Right renal cortex interstitium (tissue), 3 donors: ENCODE measurements at regions not wholly inside any gene's neighbourhood (a gene's known extent, or its start where the extent isn't known, plus 50 kb on each side); places are given as distances from the start of the nearest gene placed in this dataset.

Source experiments
- DNase-seq, 3 donors: peaks; one replicate each; pipeline ENCODE4 v3.0.0-alpha.2; 2013; ENCODE audit warnings: low read depth in 3 of 3, low spot score in 2 of 3

DNA sequence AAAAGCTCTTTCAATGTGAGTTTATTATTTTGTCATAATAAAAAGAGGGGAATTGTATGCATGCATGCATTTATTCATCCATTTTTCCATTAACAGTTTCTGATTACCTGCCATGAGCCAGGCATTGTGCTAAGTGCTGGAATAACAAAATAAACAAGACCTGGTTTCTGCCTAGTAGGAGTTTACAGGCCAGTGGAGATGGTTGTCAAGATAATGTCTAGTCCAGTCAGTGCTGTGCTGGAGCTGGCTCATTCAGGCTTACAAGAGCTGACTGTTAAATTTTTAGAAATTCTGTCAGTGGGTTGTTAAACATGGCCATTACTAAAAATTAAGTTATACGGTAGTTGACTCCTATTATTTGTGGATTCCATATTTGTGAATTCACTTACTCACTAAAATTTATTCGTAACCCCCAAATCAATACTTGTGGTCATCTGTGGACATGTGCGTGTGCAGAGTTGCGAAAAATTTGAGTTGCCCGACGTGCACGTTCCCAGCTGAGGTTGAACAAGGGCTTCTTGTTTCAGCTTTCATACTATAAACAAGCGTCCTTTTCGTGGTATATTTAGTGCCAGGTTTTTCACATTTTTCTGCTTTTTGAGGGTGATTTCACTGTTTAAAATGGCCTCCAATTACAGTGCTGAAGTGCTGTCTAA is 172.3 kb upstream of the RPS6KA3 start:
- DNase-seq = no peak

DNA sequence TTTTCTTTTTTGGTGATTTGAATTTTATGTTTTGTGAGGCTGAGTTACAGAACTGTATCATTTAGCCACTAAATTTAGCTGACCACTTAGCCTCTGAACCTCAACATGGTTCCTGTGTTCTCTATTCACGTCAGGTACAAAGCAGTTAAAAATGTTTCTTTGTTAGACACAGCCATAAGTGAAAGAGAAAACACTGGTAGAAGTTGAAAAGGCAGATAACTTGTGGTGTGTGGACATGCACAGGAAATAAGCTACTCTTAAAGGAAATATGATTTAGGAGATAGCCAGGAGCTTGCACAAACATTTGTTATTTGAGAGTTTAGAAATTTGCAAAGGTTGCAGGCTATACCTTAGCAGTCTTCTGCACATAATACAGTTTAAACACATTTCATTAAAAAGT is 171.0 kb upstream of the RPS6KA3 start:
- DNase-seq = no peak

DNA sequence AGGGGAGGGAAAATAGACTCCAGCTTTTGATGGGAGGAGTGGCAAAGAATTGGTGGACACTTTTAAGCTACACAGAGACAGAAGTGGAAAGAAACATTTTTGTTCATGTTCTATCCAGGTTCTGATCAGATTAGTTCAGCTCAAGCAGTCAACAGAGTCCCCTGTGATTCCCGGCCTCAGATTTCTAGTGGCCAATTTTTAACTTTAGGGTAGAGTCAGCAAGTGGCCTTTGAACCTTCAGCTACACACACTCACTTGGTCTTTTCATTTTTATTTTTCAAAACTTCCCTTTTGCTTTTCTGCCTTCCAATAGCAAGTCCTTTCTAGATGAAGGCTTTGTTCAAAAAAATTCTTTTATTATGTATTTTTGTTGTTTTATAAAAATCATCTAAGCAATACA is 169.2 kb upstream of the RPS6KA3 start:
- no peak for DNase-seq

DNA sequence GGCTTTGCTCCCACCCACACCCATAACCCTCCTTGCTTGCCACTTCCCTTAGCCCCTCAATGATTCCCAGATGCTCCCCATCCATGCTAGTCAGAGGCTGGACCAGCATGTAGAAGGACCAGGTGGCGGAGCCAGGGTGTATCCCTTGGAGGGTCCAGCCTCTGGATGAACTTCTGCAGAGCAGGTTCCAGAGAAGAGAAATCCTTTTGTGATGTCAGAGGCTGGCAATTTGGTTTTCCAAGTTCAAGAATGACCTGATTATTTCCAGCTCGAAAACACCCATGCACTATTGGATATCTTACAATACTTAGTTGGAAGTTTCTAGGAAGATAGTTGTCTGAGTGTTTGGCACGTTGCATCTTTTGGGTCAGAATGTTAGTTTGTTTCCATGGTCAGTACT is 168.3 kb upstream of the RPS6KA3 start:
- no peak for DNase-seq

DNA sequence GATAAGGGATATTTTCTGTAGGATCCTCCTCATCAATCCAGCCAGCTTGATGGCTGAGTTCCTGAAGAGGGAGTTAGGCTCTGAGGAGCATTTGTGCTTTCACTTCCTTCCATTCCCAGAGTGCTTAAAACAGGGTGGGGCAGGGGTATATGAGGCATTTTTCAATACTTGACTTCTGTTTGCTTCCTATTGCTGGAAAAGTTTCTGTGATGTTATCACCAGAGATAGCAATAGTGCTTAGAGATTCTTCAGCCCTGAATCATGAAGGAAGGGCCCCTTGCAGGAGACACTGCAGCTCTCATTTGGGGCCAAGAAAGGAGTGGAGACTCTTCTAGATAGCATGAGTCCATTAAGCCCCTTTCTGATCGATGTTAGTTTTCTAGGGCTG is 166.7 kb upstream of the RPS6KA3 start:
- DNase-seq = no peak

DNA sequence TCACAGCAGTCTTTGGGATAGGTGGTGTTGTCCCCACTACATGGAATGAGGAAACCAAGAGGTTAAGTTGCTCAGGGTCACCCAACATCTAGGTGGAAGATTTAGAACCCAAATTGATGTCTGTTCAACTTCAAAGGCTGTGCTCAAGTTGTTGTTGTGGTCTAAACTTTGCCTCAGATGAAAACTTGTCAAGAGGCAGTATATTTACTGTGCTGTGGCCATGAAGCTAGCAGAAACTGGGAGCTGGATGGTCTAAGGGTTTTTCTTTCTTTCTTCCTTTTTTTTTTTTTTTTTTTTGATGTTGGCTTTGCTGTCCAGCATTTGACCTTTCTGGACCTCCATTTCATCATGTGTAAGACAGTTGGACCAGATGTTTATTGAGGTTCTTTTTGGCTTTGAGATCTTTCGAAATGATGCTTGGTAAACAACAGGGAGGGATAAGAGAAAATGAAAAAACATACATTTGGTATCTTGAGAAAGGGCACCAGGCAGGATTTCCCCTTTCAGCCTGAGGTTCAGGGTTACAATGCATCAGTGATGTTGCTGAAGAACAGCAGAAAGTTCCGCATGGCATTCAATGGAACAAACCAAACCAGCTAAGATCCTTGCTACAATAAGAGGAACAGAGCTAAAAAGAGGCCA is 166.2 kb upstream of the RPS6KA3 start:
- no peak for DNase-seq

DNA sequence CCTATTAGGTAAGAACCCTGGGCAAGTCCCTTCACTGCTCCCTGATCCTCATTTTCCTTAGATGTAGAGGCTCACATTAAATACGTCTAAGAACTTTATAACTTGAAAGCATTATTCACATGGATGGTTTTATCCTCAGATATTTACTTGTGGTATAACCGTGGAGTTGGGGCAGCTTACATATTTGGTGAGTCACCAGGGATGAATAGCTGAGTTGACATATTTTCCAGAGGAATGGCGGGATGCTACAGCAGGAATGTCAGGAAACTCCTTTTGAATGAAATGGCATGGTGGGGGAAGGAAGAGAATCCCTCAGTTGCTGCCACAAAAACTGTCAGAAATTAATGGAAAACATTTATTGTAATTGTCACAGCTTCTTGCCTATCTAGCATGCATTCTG is 165.3 kb upstream of the RPS6KA3 start:
- DNase-seq = no peak

GRCh38 chrX:20431486-20431885 is 164.8 kb upstream of the RPS6KA3 start:
- no peak for DNase-seq

GRCh38 chrX:20427173-20427770 is 160.6 kb upstream of the RPS6KA3 start:
- no peak for DNase-seq

DNA sequence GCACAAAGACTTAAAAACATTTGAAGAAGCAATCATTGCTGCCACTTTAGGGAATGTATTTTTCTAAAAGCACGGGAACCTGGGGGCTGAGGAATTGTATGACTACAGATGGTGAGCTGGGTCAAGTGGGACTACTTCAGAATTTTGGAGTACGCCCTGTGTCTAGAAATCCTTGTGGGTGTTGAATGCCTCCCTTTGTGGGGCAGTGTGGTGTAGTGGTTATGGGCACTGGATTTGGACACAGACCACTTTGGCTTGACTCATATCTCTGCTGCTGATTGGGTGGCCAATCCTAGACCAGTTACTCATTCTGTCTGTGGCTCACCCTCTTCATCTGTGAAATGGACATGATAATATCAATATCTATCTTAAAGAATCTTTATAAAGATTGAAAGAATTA is 155.0 kb upstream of the RPS6KA3 start:
- DNase-seq = no peak

DNA sequence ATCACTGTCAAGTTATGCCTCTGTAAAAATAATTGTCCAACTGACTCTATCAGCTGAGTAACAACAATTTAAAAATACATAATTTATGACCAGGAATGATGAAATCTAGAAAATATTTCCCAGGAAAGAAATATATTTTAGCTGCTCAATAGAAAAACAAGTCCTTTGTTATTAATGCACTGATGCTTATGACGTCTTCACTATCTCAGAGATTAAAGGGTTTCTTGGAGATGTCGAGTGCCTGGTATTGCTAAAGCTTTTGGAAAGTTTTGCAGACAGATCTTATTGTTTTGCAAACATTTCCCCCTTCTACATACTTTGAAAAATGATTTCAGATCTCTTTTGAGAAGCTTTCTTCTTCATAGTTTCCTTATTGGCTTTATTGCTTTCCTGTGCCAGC is 154.6 kb upstream of the RPS6KA3 start:
- DNase-seq = no peak

DNA sequence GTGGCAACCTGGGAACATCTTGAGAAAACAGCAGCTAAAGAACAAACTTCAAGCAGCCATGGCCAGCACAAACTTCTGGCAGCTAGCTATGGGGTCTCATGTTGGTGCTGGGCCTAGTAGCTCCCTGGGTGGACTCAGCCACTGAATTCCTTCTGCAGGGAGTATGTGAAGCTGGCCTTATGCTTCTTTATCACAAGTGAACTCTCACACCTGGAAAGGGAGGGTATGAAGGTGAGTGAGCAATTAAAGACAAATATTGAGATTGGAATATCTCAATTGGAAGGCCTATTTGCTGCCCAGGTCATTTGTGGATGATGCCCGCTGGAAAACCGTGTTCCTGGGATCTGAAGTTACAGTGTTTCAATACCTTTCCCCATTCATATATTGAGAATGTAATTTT is 153.3 kb upstream of the RPS6KA3 start:
- no peak for DNase-seq

DNA sequence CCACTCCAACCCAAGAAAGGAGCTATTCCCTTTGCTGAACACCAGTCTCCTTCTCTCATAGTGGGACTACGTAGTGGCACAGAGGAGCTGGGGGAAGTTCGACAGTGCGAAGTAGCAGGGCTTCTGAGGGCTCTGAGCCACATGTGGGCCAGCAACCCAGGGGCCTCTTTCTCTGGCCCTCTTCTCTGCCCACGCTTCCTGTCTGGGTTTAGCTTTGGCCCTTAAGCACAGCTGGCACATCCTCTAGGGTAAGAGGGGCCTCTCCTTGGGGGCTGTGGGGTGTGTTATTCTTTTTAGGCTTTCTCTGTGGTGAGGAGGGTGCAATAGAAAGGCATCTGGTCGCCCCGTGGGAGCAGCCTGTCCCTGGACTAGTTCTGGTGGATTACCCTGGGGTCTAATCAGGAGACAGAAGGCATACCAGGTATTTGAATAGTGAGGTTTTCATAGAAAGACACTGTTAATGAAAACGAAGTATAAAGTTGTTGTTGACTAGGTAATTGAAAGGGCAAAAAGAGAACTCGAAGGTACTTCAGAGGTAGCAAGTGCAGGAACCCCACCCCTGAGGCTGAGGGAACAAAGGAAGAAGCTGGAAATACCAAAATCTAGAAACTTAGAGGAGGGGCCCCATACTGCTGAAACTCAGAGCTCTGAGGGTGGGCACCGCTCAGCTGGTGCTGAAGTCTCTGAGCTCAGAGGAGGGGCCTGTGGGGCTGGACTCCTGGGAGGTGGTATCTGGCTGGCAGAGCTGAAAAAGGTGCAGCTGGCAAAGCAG is 151.9 kb upstream of the RPS6KA3 start:
- no peak for DNase-seq

DNA sequence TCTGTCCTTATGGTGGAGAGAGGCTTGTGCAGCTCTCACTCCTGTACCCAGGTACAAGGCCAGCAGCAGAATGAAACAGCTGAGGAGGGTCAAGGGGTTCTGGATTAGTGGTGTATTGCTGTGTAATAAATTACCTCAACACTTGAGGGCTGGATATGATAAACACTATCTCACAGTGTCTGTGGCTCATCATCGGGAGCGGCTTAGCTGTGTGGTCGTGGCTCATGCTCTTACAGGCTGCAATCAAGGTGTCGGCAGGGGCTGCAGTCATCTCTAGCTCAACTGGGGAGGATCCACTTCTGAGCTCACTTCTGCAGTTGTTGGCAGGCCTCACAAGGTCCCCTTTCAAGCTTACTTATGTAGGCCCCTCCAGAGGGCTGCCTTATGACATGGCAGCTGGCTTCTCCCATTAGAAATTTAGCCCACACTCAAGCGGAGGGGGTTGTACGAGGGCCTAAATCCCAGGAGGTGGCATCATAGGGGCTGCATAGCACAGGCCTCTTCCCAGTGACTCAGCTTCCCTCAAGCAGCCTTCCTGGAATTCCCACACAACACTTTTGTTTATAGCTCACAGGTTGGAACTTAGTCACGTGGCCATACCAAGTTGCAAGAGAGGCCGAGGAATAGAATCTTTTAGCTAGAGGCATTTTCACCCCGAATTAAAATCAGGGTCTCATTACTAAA is 148.2 kb upstream of the RPS6KA3 start:
- no peak for DNase-seq

DNA sequence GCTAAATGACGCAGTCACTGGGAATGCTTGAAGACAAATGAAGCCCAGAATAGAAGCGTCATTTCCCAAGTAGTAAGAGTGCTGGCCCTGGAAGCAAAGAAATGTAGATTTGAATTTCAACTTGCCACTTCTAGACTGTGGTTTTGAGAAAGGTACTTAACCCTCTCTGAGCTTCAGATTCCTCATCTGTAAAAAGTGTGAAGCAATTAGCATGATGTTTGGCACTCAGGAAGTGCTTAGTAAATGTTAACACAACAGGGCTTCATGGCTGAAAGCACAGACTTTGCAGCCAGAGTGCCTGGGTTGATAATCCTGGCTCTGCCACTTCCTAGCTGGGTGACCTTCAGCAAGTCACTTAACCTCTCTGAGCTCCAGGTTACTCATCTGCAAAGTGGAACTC is 147.4 kb upstream of the RPS6KA3 start:
- DNase-seq = no peak

DNA sequence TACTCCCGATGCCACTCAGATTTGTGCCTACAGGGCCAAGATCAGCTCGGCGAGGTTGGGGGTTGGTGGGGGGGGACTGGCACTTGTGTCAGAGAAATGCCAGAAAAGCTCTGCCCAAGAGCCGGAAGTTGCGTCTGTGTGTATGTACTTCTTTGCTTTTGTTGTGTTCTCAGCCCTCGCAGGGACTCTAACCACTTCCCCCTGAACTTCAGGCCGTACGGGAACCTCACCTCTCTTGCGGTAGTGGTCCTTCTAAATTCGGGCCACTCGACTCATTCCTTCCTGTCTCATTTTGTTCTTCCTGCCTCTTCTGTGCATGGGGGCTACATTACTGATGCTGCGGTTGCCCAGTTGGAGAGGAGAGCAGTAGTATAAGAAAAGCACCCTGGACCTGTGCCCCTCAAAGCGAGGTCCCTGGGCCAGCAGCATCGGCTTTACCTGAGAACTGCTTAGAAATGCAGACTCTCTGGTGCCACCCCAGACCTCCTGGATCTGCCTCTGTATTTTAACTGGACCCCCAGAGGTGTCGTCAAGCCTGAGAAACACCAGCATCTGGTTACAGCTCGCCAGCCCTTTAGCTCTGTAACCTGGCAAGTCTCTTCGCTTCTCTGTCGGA is 146.3 kb upstream of the RPS6KA3 start:
- DNase-seq = no peak

- DNase-seq = no peak
Measured at GRCh38 chrX:20410540-20410939, 143.8 kb upstream of the RPS6KA3 start.

DNA sequence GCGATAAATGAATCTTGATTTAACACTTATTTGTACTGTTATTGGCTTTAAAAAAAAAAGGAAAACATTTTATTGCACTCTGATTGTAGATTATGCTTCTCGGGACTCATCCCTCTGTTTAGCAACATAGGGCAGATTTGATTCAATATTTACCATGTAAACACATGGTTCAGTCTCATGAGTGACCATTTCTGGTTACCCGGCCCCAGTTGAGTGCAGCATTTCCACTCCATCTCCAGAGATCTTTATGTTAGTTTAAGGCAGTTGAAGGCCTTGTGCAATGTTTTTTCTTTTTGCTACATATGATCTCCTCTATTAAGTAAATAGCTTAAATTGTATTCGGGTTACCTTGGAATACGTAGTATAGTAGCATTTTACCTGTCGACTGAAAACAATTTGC is 143.3 kb upstream of the RPS6KA3 start:
- no peak for DNase-seq

DNA sequence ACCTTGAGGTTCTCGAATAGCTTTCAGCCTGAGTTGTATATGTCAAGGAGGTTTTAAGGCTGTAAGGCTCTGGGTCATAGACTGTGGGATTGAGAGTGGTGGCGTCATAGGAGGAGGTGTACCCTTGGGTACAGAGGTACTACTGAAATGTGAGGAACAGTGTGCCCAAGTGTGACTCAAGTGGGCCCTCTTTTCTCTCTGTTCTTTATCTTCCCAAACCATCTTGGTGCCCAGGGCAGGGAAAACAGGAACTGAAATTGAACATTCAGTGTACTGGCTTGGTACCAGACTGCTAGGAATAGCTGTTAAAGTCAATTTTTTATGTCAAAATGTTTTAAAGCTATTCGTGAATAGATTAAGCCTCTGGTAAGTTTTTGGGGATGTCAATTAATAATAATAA is 136.2 kb upstream of the RPS6KA3 start:
- DNase-seq = no peak

DNA sequence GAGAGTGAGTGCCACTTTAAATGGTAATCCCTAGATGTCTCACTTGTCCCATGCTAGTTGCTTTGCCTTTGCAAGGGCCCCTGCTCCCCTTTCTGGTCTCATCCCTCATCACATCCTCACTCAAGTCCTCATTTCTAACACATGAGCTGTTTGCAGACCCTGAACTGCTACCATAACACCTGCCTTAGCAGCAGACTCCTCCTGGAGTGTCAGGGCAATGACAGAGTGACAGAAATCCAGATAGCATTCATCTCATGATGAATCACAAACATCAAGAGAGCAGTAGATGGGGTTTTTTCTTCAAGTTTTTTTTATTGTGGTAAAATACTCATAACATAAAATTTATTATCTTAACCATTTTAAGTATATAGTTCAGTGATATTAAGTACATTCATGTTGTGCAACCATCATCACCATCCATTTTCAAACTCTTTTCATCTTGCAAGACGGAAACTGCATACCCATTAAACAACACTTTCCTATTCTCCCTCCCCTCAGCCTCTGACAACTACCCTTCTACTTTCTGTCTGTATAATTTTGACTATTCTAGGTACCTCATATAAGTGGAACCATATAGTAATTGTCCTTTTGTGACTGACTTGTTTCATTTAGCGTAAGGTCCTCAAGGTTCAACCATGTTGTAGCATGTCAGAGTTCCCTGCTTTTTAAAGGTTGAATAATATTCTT is 133.2 kb upstream of the RPS6KA3 start:
- no peak for DNase-seq
